ENCODE measurements at regions not wholly inside any gene's neighbourhood (a gene's known extent, or its start where the extent isn't known, plus 50 kb on each side); places are given as distances from the start of the nearest gene placed in this dataset.

GRCh38 chr16:24652209-24652712, 77.2 kb upstream of the TNRC6A start:
- FAIRE-seq (no peak), DNase-seq (ENCODE audit: low read depth, low spot score) (no peak)
- H2AFZ ChIP-seq (ENCODE audit: control insufficient read depth, low read length) = no peak overlapping the region
- H3K9ac ChIP-seq (ENCODE audit: control insufficient read depth, extremely low read depth, insufficient read depth, low read length) = no peak overlapping the region
- H3K4me2 ChIP-seq (ENCODE audit: control insufficient read depth, extremely low read depth, insufficient read depth, low read depth, low read length) = no peak overlapping the region
- H3K4me3 ChIP-seq (ENCODE audit: control insufficient read depth in 2 of 3, extremely low read depth in 1 of 3, insufficient read depth in 2 of 3, low read depth in 1 of 3, low read length in 3 of 3) = no peak overlapping the region
- H3K36me3 ChIP-seq (ENCODE audit: control insufficient read depth in 2 of 2, extremely low read depth in 1 of 2, insufficient read depth in 2 of 2, low read length in 2 of 2) = no peaks in the 10 kb centered on the region
- no peaks in the 10 kb centered on the region for H3K27me3 ChIP-seq (ENCODE audit: control insufficient read depth, extremely low read depth, insufficient read depth, low read length)
- H3K79me2 ChIP-seq (ENCODE audit: control insufficient read depth, insufficient read depth, low read length) = no peaks in the 10 kb centered on the region
- no peaks in the 10 kb centered on the region for H3K4me1 ChIP-seq (ENCODE audit: control insufficient read depth, extremely low read depth, insufficient read depth, low read length)
- H3K9me3 ChIP-seq (ENCODE audit: control insufficient read depth, low read depth, low read length) = no peaks in the 10 kb centered on the region
- dilution Hi-C loops (cut with MboI; ENCODE audit: extremely low pct_ligation_motif_present, low sequenced_read_pairs) = no loop called here
- H3K27ac ChIP-seq (ENCODE audit: control insufficient read depth, insufficient read depth, low read length) = no peak overlapping the region
- TF ChIP-seq CTCF (optimal IDR thresholded peaks at IDR 0.05 in 1 of 3, IDR thresholded peaks at IDR 0.05 in 1 of 3, conservative IDR thresholded peaks at IDR 0.05 in 1 of 3; ENCODE audit: extremely low read depth in 1 of 3, insufficient read depth in 2 of 3, low read length in 3 of 3) (no peak), EZH2 (IDR thresholded peaks at IDR 0.05; ENCODE audit: low read length) (no peak)
- no peaks in the 10 kb centered on the region for H3K9me1 ChIP-seq (ENCODE audit: control insufficient read depth, extremely low read depth, insufficient read depth, low read length)
- no peaks in the 10 kb centered on the region for H4K20me1 ChIP-seq (ENCODE audit: control insufficient read depth, extremely low read depth, insufficient read depth, low read length)

GRCh38 chr16:24652803-24653202, 76.6 kb upstream of the TNRC6A start:
- Histone ChIP-seq H3K36me3 (ENCODE audit: control insufficient read depth in 2 of 2, extremely low read depth in 1 of 2, insufficient read depth in 2 of 2, low read length in 2 of 2) (no peaks in the 10 kb centered on the region), H3K4me2 (ENCODE audit: control insufficient read depth, extremely low read depth, insufficient read depth, low read depth, low read length) (no peak overlapping the region), H3K9me3 (ENCODE audit: control insufficient read depth, low read depth, low read length) (no peaks in the 10 kb centered on the region), H3K79me2 (ENCODE audit: control insufficient read depth, insufficient read depth, low read length) (no peaks in the 10 kb centered on the region), H3K9ac (ENCODE audit: control insufficient read depth, extremely low read depth, insufficient read depth, low read length) (no peak overlapping the region), H4K20me1 (ENCODE audit: control insufficient read depth, extremely low read depth, insufficient read depth, low read length) (no peaks in the 10 kb centered on the region), H2AFZ (ENCODE audit: control insufficient read depth, low read length) (no peak overlapping the region), H3K27ac (ENCODE audit: control insufficient read depth, insufficient read depth, low read length) (no peak overlapping the region), H3K27me3 (ENCODE audit: control insufficient read depth, extremely low read depth, insufficient read depth, low read length) (no peaks in the 10 kb centered on the region), H3K4me1 (ENCODE audit: control insufficient read depth, extremely low read depth, insufficient read depth, low read length) (no peaks in the 10 kb centered on the region), H3K4me3 (ENCODE audit: control insufficient read depth in 2 of 3, extremely low read depth in 1 of 3, insufficient read depth in 2 of 3, low read depth in 1 of 3, low read length in 3 of 3) (no peak overlapping the region), H3K9me1 (ENCODE audit: control insufficient read depth, extremely low read depth, insufficient read depth, low read length) (no peaks in the 10 kb centered on the region)
- no peak for DNase-seq (ENCODE audit: low read depth, low spot score)
- FAIRE-seq = no peak
- dilution Hi-C loops (cut with MboI; ENCODE audit: extremely low pct_ligation_motif_present, low sequenced_read_pairs) = no loop called here
- TF ChIP-seq CTCF (optimal IDR thresholded peaks at IDR 0.05 in 1 of 3, IDR thresholded peaks at IDR 0.05 in 1 of 3, conservative IDR thresholded peaks at IDR 0.05 in 1 of 3; ENCODE audit: extremely low read depth in 1 of 3, insufficient read depth in 2 of 3, low read length in 3 of 3) (no peak), EZH2 (IDR thresholded peaks at IDR 0.05; ENCODE audit: low read length) (no peak)

All from keratinocyte (primary cell).